HFFc6 (cell line): ENCODE measurements at regions not wholly inside any gene's neighbourhood (a gene's known extent, or its start where the extent isn't known, plus 50 kb on each side); places are given as distances from the start of the nearest gene placed in this dataset.

Experiments used
- DNase-seq: peaks from one replicate; pipeline ENCODE4 v3.0.0-alpha.2; 2018
- H3K27ac Mint-ChIP-seq: 2 replicates; pipeline ENCODE4 v1.8.0; 2020; ENCODE audit warnings: mild to moderate bottlenecking, mixed read lengths
- H3K27me3 Mint-ChIP-seq: 2 replicates; pipeline ENCODE4 v1.8.0; 2021; ENCODE audit warnings: mild to moderate bottlenecking, moderate library complexity, mixed read lengths; ENCODE audit not compliant: insufficient read depth
- H3K36me3 Mint-ChIP-seq: 2 replicates; pipeline ENCODE4 v1.8.0; 2021; ENCODE audit warnings: low read depth, mixed read lengths
- H3K4me1 Mint-ChIP-seq: 2 replicates; pipeline ENCODE4 v1.8.0; 2020; ENCODE audit warnings: low read depth, mixed read lengths
- H3K4me3 Mint-ChIP-seq: 2 replicates; pipeline ENCODE4 v1.8.0; 2020; ENCODE audit warnings: mild to moderate bottlenecking, moderate library complexity, mixed read lengths
- H3K9me3 Mint-ChIP-seq: 2 replicates; pipeline ENCODE4 v1.8.0; 2020; ENCODE audit warnings: mild to moderate bottlenecking, mixed read lengths
- CTCF ChIP-seq: fragments of 200-600 bp; sonication (generic); IDR thresholded peaks from 2 replicates; pipeline ENCODE4 v1.5.0; 2021; ENCODE audit warnings: antibody characterized with exemption, mild to moderate bottlenecking

DNA sequence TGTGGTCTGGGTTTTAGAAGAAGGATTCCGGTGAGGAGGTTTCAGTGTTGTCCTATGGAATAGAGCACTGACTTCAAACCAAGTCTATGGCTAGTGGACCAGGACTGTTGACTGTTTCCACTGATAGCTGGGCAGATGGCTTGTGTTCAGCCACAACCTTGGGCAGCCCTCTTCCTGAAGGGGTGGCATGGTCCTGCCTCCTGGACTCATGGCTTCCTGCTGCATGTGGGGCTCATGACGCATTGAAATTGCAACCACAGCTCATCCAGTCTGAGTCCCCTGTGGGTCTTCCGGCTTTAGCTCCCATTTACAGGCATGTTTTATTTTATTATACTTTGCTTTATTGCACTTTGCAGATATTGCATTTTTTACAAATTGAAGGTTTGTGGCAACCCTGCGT, 105.0 kb downstream of the B3GNT2 start:
- no peak for DNase-seq
- Mint-ChIP-seq H3K36me3 (no peaks in the 10 kb centered on the region), H3K4me3 (no peak overlapping the region), H3K27me3 (peaks cover 15% of the 10 kb centered on the region), H3K4me1 (peaks cover 13% of the 10 kb centered on the region), H3K9me3 (no peaks in the 10 kb centered on the region), H3K27ac (no peak overlapping the region)
- TF ChIP-seq CTCF = no peak

DNA sequence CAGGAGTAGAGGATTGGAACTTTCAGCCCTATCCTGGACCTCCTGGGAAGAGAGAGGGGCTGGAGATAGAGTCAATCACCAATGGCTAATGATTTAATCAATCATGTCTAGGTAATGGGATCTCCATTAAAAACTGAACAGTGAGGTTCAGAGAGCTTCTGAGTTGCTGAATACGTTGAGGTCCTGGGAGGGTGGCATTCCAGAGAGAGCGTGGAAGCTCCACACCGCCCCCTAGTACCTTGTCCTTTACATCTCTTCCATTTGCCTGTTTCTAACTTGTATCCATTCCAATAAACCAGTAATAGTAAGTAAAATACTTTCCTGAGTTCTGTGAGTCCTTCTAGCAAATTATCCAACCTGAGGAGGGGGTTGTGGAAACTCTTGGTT, 101.7 kb downstream of the B3GNT2 start:
- H3K4me3 Mint-ChIP-seq = no peak overlapping the region
- H3K36me3 Mint-ChIP-seq = no peaks in the 10 kb centered on the region
- peak; percentile 51 for TF ChIP-seq CTCF
- no peak overlapping the region for H3K27ac Mint-ChIP-seq
- H3K27me3 Mint-ChIP-seq = peaks cover 22% of the 10 kb centered on the region
- no peaks in the 10 kb centered on the region for H3K4me1 Mint-ChIP-seq
- no peaks in the 10 kb centered on the region for H3K9me3 Mint-ChIP-seq
- DNase-seq = no peak

- H3K9me3 Mint-ChIP-seq = no peaks in the 10 kb centered on the region
- H3K36me3 Mint-ChIP-seq = no peaks in the 10 kb centered on the region
- peaks cover 23% of the 10 kb centered on the region for H3K27me3 Mint-ChIP-seq
- no peak overlapping the region for H3K27ac Mint-ChIP-seq
- no peaks in the 10 kb centered on the region for H3K4me1 Mint-ChIP-seq
- H3K4me3 Mint-ChIP-seq = no peak overlapping the region
- no peak for TF ChIP-seq CTCF
- DNase-seq = no peak
Observed at GRCh38 chr2:62296832-62297623, 101.1 kb downstream of the B3GNT2 start.

GRCh38 chr2:62296034-62296831, 100.3 kb downstream of the B3GNT2 start:
- peaks cover 30% of the 10 kb centered on the region for H3K27me3 Mint-ChIP-seq
- H3K9me3 Mint-ChIP-seq = no peaks in the 10 kb centered on the region
- no peak for TF ChIP-seq CTCF
- no peaks in the 10 kb centered on the region for H3K36me3 Mint-ChIP-seq
- H3K4me1 Mint-ChIP-seq = no peaks in the 10 kb centered on the region
- no peak overlapping the region for H3K27ac Mint-ChIP-seq
- no peak for DNase-seq
- H3K4me3 Mint-ChIP-seq = no peak overlapping the region

DNA sequence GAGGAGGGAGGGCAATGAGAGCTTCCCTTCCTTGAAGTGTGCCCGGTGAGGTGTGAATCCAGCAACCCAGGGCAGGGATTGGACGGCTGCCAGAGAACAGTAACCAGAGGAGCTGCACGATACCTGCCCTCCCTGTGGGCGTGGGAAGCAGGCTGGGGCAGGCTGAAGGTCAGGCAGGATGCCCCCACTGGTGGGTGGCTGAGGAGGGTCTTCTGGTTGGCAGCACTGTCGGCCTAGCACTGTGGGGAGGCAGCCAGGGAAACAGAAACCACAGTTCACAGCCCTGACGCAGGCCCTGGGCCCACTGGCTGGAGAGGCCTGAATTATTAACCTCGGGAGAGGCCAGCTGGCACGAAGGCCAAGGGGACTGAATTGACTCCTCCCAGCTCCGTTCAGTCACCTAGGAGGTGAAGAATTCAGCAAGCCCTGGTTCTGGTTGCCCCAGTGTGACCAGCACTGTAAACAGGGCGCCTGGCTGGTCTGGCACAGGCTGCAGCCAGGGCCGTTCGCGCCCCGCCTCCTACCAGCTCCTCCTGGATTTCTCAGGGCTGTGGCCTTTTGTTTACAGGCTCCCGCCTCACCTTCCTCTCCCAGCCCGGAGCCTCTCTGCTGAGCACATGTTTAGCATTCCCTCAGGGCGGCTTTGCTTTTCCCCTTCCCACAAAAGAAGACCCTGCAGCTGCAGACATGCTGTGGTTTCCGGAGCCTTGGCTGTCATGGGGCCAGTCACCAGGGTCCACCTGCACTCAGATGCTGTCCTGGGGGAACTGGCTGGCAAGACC, 97.8 kb downstream of the B3GNT2 start:
- no peak overlapping the region for H3K27ac Mint-ChIP-seq
- H3K36me3 Mint-ChIP-seq = no peaks in the 10 kb centered on the region
- no peaks in the 10 kb centered on the region for H3K4me1 Mint-ChIP-seq
- H3K27me3 Mint-ChIP-seq = peaks cover 28% of the 10 kb centered on the region
- no peak for TF ChIP-seq CTCF
- H3K9me3 Mint-ChIP-seq = no peaks in the 10 kb centered on the region
- no peak overlapping the region for H3K4me3 Mint-ChIP-seq
- DNase-seq = no peak
